ENCODE measurements at regions not wholly inside any gene's neighbourhood (a gene's known extent, or its start where the extent isn't known, plus 50 kb on each side); places are given as distances from the start of the nearest gene placed in this dataset.

DNA sequence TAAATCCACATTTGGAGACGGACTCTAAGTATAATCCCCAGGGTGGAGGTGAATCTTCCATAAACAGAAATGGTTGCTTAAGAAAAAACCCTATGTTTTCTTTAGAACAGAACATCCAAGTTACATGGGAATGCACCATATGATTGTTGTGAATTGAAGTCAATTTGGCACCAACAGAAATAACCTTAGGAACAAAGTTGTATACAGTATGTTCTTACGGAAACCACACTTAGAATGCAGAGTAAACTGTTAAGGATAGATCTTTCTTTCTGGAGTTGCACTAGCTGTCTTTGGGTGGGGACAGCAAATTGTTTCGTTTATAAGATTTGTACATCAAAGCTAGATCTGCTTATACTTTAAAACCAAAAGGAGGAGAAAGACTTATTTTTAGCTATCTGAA lies 316.4 kb downstream of the PTEN start:
- in situ Hi-C loops (cut with HindIII; ENCODE audit: low sequenced_read_pairs) = no loop called here
- no peak overlapping the region for H3K4me3 ChIP-seq (ENCODE audit: low read depth, low read length)
- no peak for DNase-seq (ENCODE audit: low read depth)
- TF ChIP-seq, protein P1, sequence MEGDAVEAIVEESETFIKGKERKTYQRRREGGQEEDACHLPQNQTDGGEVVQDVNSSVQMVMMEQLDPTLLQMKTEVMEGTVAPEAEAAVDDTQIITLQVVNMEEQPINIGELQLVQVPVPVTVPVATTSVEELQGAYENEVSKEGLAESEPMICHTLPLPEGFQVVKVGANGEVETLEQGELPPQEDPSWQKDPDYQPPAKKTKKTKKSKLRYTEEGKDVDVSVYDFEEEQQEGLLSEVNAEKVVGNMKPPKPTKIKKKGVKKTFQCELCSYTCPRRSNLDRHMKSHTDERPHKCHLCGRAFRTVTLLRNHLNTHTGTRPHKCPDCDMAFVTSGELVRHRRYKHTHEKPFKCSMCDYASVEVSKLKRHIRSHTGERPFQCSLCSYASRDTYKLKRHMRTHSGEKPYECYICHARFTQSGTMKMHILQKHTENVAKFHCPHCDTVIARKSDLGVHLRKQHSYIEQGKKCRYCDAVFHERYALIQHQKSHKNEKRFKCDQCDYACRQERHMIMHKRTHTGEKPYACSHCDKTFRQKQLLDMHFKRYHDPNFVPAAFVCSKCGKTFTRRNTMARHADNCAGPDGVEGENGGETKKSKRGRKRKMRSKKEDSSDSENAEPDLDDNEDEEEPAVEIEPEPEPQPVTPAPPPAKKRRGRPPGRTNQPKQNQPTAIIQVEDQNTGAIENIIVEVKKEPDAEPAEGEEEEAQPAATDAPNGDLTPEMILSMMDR (IDR thresholded peaks at IDR 0.05; ENCODE audit: low read depth, low read length, missing control alignments) = no peak

DNA sequence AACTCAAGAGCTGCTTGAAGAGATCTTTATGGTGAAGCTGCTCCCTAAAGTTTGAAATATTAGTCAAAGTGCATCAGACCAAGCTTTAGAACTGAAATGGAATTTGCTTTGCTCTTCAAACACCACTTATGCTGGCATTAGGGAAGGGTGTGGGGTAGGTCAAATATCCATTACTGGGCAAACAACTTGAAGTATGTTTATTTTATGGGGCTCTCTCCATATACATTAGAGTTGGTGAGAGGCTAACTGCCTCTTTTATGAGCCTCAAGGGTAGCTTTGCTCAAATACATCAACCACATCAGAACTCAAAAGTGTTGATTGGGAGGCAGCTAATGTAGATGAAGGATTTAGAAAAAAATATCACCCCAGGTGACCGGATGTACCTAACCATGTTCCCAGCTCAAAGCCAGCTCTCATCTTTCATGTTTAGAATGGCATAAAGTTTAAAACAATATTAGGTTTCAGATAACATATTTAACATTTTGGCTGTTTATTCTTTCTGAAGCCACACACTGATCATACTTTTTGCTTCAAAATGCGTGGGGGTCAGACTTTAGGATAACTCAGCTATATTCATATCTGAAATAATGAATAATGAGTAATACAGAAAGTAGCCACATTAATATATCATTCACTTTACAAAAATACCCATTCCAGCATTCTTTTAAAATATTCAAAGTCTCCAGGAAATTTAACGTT lies 318.6 kb downstream of the PTEN start:
- H3K4me3 ChIP-seq (ENCODE audit: low read depth, low read length) = no peak overlapping the region
- in situ Hi-C loops (cut with HindIII; ENCODE audit: low sequenced_read_pairs) = no loop called here
- TF ChIP-seq, protein P1 (IDR thresholded peaks at IDR 0.05; ENCODE audit: low read depth, low read length, missing control alignments) = no peak
- DNase-seq (ENCODE audit: low read depth) = no peak

DNA sequence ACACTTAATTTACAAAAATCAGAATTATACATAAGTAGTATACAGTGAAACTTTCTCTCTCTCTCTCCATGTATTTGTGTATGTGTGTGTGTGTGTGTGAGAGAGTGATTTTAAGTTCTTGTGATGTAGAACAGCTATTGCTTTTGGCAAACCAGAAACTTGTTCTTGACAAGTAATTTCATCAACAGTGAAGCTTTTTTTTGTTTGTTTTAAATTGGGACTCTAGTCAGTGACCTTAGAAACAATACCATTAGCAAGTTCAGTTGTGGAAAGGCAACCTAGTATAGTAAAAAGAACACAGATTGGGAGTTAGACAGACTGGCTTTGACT lies 319.1 kb downstream of the PTEN start:
- no peak for DNase-seq (ENCODE audit: low read depth)
- in situ Hi-C loops (cut with HindIII; ENCODE audit: low sequenced_read_pairs) = no loop called here
- TF ChIP-seq, protein P1 (IDR thresholded peaks at IDR 0.05; ENCODE audit: low read depth, low read length, missing control alignments) = no peak
- no peak overlapping the region for H3K4me3 ChIP-seq (ENCODE audit: low read depth, low read length)

DNA sequence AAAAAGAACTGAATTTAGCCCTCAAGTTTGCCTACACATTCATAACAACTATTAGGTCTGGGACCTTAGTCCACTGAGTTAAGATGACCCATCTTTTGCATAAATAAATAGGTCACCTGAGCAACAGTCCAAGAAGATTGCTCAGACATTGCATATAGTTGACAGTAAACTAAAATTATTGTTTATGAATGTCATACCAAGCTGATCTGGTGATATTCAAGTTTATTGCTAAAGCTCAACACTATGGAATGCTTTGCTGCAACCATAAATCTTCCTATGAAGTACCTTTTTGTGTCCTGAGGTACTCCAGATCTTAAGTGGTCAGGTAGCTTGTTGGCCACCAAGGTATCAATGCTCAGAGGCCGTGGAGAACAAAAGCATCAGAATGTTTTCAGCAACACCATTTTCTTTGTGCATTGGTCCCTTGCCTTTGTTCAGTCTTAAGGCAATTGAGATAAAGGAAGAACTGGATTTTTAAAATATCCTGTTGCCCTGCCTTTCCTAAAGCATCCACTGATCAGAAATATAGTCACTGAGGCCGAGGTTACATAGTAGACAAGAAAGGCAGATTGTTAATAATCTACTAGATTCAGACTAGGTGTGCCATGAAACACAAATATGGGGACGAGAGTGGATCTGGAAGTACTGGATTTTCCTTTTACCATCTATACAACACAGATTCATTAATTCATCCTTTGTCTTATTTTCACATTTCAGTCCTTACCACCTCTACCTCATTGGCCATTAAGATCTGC lies 321.3 kb downstream of the PTEN start:
- no peak for DNase-seq (ENCODE audit: low read depth)
- in situ Hi-C loops (cut with HindIII; ENCODE audit: low sequenced_read_pairs) = no loop called here
- TF ChIP-seq, protein P1 (IDR thresholded peaks at IDR 0.05; ENCODE audit: low read depth, low read length, missing control alignments) = no peak
- H3K4me3 ChIP-seq (ENCODE audit: low read depth, low read length) = no peak overlapping the region

DNA sequence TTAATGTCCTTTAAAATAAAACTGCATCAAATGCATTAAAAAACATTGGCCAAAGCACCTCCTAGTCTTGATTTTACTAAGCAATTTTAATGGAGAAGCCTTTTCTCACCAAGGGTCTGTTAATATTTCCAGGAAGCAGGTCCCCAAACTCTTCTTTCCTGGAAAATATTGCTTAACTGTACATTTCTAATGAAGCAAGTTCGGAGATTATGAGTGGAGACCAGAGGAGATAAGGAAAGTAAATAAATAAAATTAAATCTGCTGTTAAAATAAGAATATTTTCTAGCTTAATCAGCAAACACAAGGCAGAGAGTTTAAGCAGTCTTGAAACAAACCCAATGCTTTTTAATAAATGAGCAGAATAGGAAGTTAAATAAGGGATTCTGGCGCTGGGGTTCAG lies 322.4 kb downstream of the PTEN start:
- no peak for DNase-seq (ENCODE audit: low read depth)

DNA sequence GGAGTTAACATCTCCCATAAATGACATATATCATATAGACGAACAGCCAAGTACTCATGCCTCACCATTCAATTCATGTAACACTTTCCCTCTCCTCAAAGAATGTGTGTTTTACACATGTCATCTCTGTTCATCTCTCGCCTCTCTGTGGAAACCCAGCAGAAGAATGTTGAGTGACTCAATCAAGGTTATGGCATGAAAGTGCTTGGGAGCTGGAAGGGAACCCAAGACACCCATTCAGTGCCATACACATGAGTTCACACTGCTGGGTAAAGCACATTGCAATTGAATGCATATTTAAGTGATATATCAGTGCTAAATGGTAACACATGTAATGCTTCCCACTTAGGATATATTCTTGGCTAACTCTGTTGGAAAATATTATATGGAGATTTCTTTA lies 322.9 kb downstream of the PTEN start:
- in situ Hi-C loops (cut with HindIII; ENCODE audit: low sequenced_read_pairs) = no loop called here
- DNase-seq (ENCODE audit: low read depth) = no peak

More for the DNA sequence above, 322.4 kb downstream of the PTEN start:
- TF ChIP-seq, protein P1 (IDR thresholded peaks at IDR 0.05; ENCODE audit: low read depth, low read length, missing control alignments) = no peak
- in situ Hi-C loops (cut with HindIII; ENCODE audit: low sequenced_read_pairs) = no loop called here
- no peak overlapping the region for H3K4me3 ChIP-seq (ENCODE audit: low read depth, low read length)

More for the DNA sequence above, 322.9 kb downstream of the PTEN start:
- TF ChIP-seq, protein P1 (IDR thresholded peaks at IDR 0.05; ENCODE audit: low read depth, low read length, missing control alignments) = no peak
- H3K4me3 ChIP-seq (ENCODE audit: low read depth, low read length) = no peak overlapping the region
